Liver (tissue), 8 donors: ENCODE measurements at regions not wholly inside any gene's neighbourhood (a gene's known extent, or its start where the extent isn't known, plus 50 kb on each side); places are given as distances from the start of the nearest gene placed in this dataset.

ENCODE experiments used
- DNase-seq: peaks from one replicate; pipeline ENCODE4 v3.0.0-alpha.2; 2017; ENCODE audit warnings: low spot score
- H3K27ac ChIP-seq, 2 donors: one replicate each; pipeline ENCODE4 v1.7.0; 2013; ENCODE audit warnings: inconsistent platforms in 2 of 2, low read length in 2 of 2, control low read depth in 1 of 2, low read depth in 1 of 2, mild to moderate bottlenecking in 1 of 2
- H3K27me3 ChIP-seq, 4 donors: one replicate each; pipeline versions ENCODE4 v1.6.1 to v1.7.0; 2013; ENCODE audit warnings: low read length in 3 of 4, inconsistent platforms in 1 of 4, mild to moderate bottlenecking in 1 of 4, moderate library complexity in 1 of 4; ENCODE audit not compliant: control insufficient read depth in 4 of 4, insufficient read depth in 4 of 4
- H3K36me3 ChIP-seq, 4 donors: one replicate each; pipeline versions ENCODE4 v1.6.1 to v1.7.0; 2013; ENCODE audit warnings: low read length in 3 of 4, mild to moderate bottlenecking in 3 of 4, low read depth in 1 of 4, moderate library complexity in 1 of 4; ENCODE audit not compliant: control insufficient read depth in 4 of 4, insufficient read depth in 3 of 4
- H3K4me1 ChIP-seq, 4 donors: one replicate each; pipeline versions ENCODE4 v1.6.1 to v1.7.0; 2013; ENCODE audit warnings: low read length in 3 of 4, mild to moderate bottlenecking in 3 of 4, moderate library complexity in 1 of 4; ENCODE audit not compliant: control insufficient read depth in 4 of 4, insufficient read depth in 4 of 4
- H3K4me3 ChIP-seq, 3 donors: one replicate each; pipeline versions ENCODE4 v1.6.1 to v1.7.0; 2013; ENCODE audit warnings: low read length in 3 of 3, control low read depth in 1 of 3, low read depth in 1 of 3, mild to moderate bottlenecking in 1 of 3
- H3K9ac ChIP-seq, 2 donors: one replicate each; pipeline ENCODE4 v1.7.0; 2013; ENCODE audit warnings: low read length in 2 of 2, mild to moderate bottlenecking in 2 of 2, moderate library complexity in 2 of 2, control low read depth in 1 of 2, low read depth in 1 of 2
- H3K9me3 ChIP-seq, 4 donors: one replicate each; pipeline versions ENCODE4 v1.6.1 to v1.7.0; 2013; ENCODE audit warnings: low read length in 3 of 4; ENCODE audit not compliant: control insufficient read depth in 4 of 4
- ATF3 ChIP-seq: IDR thresholded peaks from 2 replicates; pipeline ENCODE4 v1.6.1; 2016; ENCODE audit warnings: antibody characterized with exemption
- EGR1 ChIP-seq, 2 donors: IDR thresholded peaks; 2 replicates each; pipeline ENCODE4 v1.6.1; 2016 to 2018; ENCODE audit warnings: antibody characterized with exemption in 2 of 2, low read depth in 2 of 2
- FOXA1 ChIP-seq: IDR thresholded peaks from 2 replicates; pipeline ENCODE4 v1.6.1; 2016; ENCODE audit warnings: antibody characterized with exemption
- FOXA2 ChIP-seq: IDR thresholded peaks from 2 replicates; pipeline ENCODE4 v1.6.1; 2016; ENCODE audit warnings: antibody characterized with exemption
- HNF4A ChIP-seq, 2 donors: conservative IDR thresholded peaks; 2 replicates each; pipeline ENCODE4 v1.6.1; 2016; ENCODE audit warnings: antibody characterized with exemption in 2 of 2, mild to moderate bottlenecking in 2 of 2
- HNF4G ChIP-seq: IDR thresholded peaks from 2 replicates; pipeline ENCODE4 v1.6.1; 2016; ENCODE audit warnings: antibody characterized with exemption
- JUND ChIP-seq, 2 donors: IDR thresholded peaks; 2 replicates each; pipeline ENCODE4 v1.6.1; 2016; ENCODE audit warnings: antibody characterized with exemption in 2 of 2
- RAD21 ChIP-seq, 2 donors: IDR thresholded peaks; 2 replicates each; pipeline ENCODE4 v1.6.1; 2016; ENCODE audit warnings: antibody characterized with exemption in 2 of 2, mild to moderate bottlenecking in 2 of 2
- RXRA ChIP-seq, 2 donors: IDR thresholded peaks; 2 replicates each; pipeline ENCODE4 v1.6.1; 2017 to 2018; ENCODE audit warnings: antibody characterized with exemption in 2 of 2, mild to moderate bottlenecking in 1 of 2
- SP1 ChIP-seq: IDR thresholded peaks from 2 replicates; pipeline ENCODE4 v1.6.1; 2018; ENCODE audit warnings: antibody characterized with exemption, mild to moderate bottlenecking
- TAF1 ChIP-seq: conservative IDR thresholded peaks from 2 replicates; pipeline ENCODE4 v1.6.1; 2016; ENCODE audit warnings: antibody characterized with exemption, mild to moderate bottlenecking
- YY1 ChIP-seq: IDR thresholded peaks from 2 replicates; pipeline ENCODE4 v1.6.1; 2016; ENCODE audit warnings: antibody characterized with exemption, mild to moderate bottlenecking
- WGBS: extraction: QIAGEN DNeasy Blood & Tissue Kit; methylation state at CpG from one replicate; pipeline ENCODE4 v1.1.7; 2013; 5-methylcytosine and 5-hydroxymethylcytosine counted together
- TF ChIP-seq, protein P1 (sequence below): IDR thresholded peaks from 2 replicates; pipeline ENCODE4 v1.6.1; 2016; ENCODE audit warnings: antibody characterized with exemption, mild to moderate bottlenecking
- TF ChIP-seq, protein P2 (sequence below): IDR thresholded peaks from 2 replicates; pipeline ENCODE4 v1.6.1; 2016; ENCODE audit warnings: antibody characterized with exemption
- TF ChIP-seq, protein P3 (sequence below): fragments of 150-350 bp; IDR thresholded peaks from 2 replicates; pipeline ENCODE4 v1.5.1; 2017; ENCODE audit warnings: improper control_type of control experiment, low read depth, low read length; ENCODE audit not compliant: missing input control
- donor health status: healthy.
- donor health status: healthy.
- donor health status: healthy.
- donor health status: healthy.
- donor health status: healthy.

DNA sequence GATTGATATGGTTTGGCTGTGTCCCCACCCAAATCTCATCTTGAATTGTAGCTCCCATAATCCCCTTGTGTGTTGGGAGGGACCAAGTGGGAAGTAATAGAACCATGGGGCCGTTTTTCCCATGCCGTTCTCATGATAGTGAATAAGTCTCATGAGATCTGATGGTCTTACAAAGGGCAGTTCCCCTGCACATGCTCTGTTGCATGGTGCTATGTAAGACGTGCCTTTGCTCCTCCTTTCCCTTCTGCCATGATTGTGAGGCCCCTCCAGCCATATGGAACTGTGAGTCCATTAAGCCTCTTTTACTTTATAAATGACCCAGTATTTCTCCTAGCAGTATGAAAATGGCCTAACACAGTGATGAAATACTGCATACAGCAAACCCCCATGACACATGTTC is 84.8 kb upstream of the SELENOP start:
- Histone ChIP-seq H3K9ac (no peak overlapping the region), H3K4me1 (no peaks in the 10 kb centered on the region), H3K36me3 (no peaks in the 10 kb centered on the region), H3K27ac (no peak overlapping the region), H3K27me3 (no peaks in the 10 kb centered on the region), H3K9me3 (no peaks in the 10 kb centered on the region), H3K4me3 (no peak overlapping the region)
- no peak for DNase-seq
- WGBS = 86% methylated on average over 3 of the region's 3 CpGs
- TF ChIP-seq TAF1 (no peak), SP1 (no peak), HNF4A (conservative IDR thresholded peaks at IDR 0.05) (no peak), YY1 (no peak), ATF3 (no peak), FOXA2 (no peak), FOXA1 (no peak)
- TF ChIP-seq, protein P1, sequence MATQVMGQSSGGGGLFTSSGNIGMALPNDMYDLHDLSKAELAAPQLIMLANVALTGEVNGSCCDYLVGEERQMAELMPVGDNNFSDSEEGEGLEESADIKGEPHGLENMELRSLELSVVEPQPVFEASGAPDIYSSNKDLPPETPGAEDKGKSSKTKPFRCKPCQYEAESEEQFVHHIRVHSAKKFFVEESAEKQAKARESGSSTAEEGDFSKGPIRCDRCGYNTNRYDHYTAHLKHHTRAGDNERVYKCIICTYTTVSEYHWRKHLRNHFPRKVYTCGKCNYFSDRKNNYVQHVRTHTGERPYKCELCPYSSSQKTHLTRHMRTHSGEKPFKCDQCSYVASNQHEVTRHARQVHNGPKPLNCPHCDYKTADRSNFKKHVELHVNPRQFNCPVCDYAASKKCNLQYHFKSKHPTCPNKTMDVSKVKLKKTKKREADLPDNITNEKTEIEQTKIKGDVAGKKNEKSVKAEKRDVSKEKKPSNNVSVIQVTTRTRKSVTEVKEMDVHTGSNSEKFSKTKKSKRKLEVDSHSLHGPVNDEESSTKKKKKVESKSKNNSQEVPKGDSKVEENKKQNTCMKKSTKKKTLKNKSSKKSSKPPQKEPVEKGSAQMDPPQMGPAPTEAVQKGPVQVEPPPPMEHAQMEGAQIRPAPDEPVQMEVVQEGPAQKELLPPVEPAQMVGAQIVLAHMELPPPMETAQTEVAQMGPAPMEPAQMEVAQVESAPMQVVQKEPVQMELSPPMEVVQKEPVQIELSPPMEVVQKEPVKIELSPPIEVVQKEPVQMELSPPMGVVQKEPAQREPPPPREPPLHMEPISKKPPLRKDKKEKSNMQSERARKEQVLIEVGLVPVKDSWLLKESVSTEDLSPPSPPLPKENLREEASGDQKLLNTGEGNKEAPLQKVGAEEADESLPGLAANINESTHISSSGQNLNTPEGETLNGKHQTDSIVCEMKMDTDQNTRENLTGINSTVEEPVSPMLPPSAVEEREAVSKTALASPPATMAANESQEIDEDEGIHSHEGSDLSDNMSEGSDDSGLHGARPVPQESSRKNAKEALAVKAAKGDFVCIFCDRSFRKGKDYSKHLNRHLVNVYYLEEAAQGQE = no peak
- TF ChIP-seq, protein P2, sequence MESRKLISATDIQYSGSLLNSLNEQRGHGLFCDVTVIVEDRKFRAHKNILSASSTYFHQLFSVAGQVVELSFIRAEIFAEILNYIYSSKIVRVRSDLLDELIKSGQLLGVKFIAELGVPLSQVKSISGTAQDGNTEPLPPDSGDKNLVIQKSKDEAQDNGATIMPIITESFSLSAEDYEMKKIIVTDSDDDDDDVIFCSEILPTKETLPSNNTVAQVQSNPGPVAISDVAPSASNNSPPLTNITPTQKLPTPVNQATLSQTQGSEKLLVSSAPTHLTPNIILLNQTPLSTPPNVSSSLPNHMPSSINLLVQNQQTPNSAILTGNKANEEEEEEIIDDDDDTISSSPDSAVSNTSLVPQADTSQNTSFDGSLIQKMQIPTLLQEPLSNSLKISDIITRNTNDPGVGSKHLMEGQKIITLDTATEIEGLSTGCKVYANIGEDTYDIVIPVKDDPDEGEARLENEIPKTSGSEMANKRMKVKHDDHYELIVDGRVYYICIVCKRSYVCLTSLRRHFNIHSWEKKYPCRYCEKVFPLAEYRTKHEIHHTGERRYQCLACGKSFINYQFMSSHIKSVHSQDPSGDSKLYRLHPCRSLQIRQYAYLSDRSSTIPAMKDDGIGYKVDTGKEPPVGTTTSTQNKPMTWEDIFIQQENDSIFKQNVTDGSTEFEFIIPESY = no peak

DNA sequence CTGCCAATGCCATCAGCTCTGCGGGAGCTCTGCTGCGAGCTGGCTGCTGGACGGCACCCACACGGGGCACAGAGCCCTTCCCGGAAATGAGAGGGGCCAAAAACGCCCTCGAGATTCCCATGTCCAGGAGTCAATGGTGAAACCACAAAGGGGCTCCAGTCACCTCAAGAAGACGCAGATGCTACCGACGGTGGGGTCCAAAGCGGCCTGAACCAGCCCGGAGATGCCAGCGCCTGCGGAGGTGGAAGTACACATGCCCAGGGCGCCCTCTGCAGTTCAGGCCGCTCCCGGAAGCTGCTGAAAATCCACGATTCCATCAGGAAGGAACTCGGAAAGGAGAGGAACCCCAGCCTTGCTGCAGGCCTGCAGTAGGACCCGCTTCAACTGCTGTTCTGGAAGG is 82.4 kb upstream of the SELENOP start:
- no peaks in the 10 kb centered on the region for H3K36me3 ChIP-seq
- WGBS = 64% methylated on average over 20 of the region's 20 CpGs
- H3K27me3 ChIP-seq = no peaks in the 10 kb centered on the region
- H3K27ac ChIP-seq = no peak overlapping the region
- no peak overlapping the region for H3K4me3 ChIP-seq
- no peak overlapping the region for H3K9ac ChIP-seq
- no peak for DNase-seq
- peak; percentile 52 to 63 for TF ChIP-seq RAD21 (IDR thresholded peaks at IDR 0.05)
- no peak for TF ChIP-seq EGR1 (IDR thresholded peaks at IDR 0.05; ENCODE audit: low read depth in 2 of 2)
- no peaks in the 10 kb centered on the region for H3K9me3 ChIP-seq
- peaks cover 0 to 12% (median 4%) of the 10 kb centered on the region in 4 donors for H3K4me1 ChIP-seq

DNA sequence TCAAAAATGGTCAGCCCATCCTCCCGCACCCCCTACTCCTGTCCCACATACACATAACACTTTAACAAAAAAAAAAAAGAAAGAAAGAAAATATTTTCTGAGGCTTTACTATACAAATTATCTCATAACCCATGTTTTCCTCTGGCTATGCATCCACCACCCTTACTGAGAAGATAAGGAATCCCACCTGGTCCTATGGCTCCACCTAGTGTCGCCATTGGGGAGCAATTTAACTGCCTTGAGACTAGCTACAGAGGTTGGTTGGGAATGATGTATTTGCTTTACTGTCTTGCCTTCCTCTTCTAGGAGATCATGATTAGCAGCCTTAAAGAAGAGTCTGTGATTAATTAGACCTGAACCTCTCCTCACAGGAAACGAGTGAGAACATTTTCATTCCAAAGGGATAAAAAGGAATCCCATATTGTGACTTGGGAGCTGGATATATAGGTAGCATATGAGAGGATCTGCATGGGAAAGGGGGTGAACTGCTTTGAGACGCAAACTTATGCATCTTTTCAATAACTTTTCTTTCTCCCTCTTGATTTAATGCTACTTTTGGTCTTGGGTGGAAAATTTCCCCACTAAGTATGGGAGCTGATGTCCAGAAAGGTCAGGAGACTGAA is 77.7 kb upstream of the SELENOP start:
- no peak for TF ChIP-seq TAF1
- no peak for TF ChIP-seq HNF4G
- TF ChIP-seq FOXA2 = no peak
- TF ChIP-seq ATF3 = no peak
- peak in 1 of 2 donors; percentile 7 for TF ChIP-seq RXRA (IDR thresholded peaks at IDR 0.05)
- TF ChIP-seq, protein P3, sequence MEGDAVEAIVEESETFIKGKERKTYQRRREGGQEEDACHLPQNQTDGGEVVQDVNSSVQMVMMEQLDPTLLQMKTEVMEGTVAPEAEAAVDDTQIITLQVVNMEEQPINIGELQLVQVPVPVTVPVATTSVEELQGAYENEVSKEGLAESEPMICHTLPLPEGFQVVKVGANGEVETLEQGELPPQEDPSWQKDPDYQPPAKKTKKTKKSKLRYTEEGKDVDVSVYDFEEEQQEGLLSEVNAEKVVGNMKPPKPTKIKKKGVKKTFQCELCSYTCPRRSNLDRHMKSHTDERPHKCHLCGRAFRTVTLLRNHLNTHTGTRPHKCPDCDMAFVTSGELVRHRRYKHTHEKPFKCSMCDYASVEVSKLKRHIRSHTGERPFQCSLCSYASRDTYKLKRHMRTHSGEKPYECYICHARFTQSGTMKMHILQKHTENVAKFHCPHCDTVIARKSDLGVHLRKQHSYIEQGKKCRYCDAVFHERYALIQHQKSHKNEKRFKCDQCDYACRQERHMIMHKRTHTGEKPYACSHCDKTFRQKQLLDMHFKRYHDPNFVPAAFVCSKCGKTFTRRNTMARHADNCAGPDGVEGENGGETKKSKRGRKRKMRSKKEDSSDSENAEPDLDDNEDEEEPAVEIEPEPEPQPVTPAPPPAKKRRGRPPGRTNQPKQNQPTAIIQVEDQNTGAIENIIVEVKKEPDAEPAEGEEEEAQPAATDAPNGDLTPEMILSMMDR = peak; percentile 97
- peak in 1 of 2 donors; percentile 11 for TF ChIP-seq HNF4A (conservative IDR thresholded peaks at IDR 0.05)
- TF ChIP-seq, protein P1 = no peak
- peak; percentile 13 for TF ChIP-seq YY1
- peak; percentile 99 to 100 for TF ChIP-seq RAD21 (IDR thresholded peaks at IDR 0.05)
- TF ChIP-seq EGR1 (IDR thresholded peaks at IDR 0.05; ENCODE audit: low read depth in 2 of 2) = no peak
- no peak for TF ChIP-seq SP1
- TF ChIP-seq FOXA1 = peak; percentile 31
- TF ChIP-seq JUND (IDR thresholded peaks at IDR 0.05) = no peak
- no peak overlapping the region for H3K27ac ChIP-seq
- peaks cover 0 to 29% (median 15%) of the 10 kb centered on the region in 4 donors for H3K4me1 ChIP-seq
- no peak overlapping the region for H3K9ac ChIP-seq
- WGBS = 22% methylated on average over 4 of the region's 4 CpGs
- no peaks in the 10 kb centered on the region for H3K27me3 ChIP-seq
- no peaks in the 10 kb centered on the region for H3K36me3 ChIP-seq
- DNase-seq = peak; percentile 80
- H3K9me3 ChIP-seq = no peaks in the 10 kb centered on the region
- no peak overlapping the region for H3K4me3 ChIP-seq
